MCF 10A (cell line): ENCODE measurements at regions not wholly inside any gene's neighbourhood (a gene's known extent, or its start where the extent isn't known, plus 50 kb on each side); places are given as distances from the start of the nearest gene placed in this dataset.

ENCODE experiments used
- BruUV-seq: library from RNA; stranded (reverse); fragments of 400-500 nt; replicated peaks from 2 replicates; lab custom pipeline; 2021; lab: Mats Ljungman, UMichigan
- CTCF ChIA-PET: fragments of 300-600 bp; sonication (Branson Sonifier 250); formaldehyde crosslinking; extraction: SDS; loops from one replicate; lab custom pipeline; 2021; ENCODE audit warnings: antibody characterized with exemption, inconsistent platforms; lab: Yijun Ruan, JAX
- POLR2A ChIA-PET: fragments of 300-600, 350-650 bp; sonication (Branson Sonifier 250); formaldehyde crosslinking; extraction: SDS; loops from one replicate; lab custom pipeline; 2020; ENCODE audit warnings: antibody characterized with exemption, inconsistent platforms; lab: Yijun Ruan, JAX
- DNase-seq: peaks from one replicate; pipeline ENCODE4 v3.0.0-alpha.2; 2018; ENCODE audit not compliant: unreplicated experiment
- H3K27ac Mint-ChIP-seq: one replicate; pipeline ENCODE4 v1.8.0; 2022; ENCODE audit warnings: mild to moderate bottlenecking, low read depth, mixed read lengths; ENCODE audit not compliant: unreplicated experiment
- H3K27me3 Mint-ChIP-seq: one replicate; pipeline ENCODE4 v1.8.0; 2022; ENCODE audit warnings: mixed read lengths; ENCODE audit not compliant: insufficient read depth, unreplicated experiment
- H3K36me3 Mint-ChIP-seq: one replicate; pipeline ENCODE4 v1.8.0; 2022; ENCODE audit warnings: mild to moderate bottlenecking, moderate library complexity, mixed read lengths; ENCODE audit not compliant: insufficient read depth, unreplicated experiment
- H3K4me1 Mint-ChIP-seq: one replicate; pipeline ENCODE4 v1.8.0; 2022; ENCODE audit warnings: mixed read lengths; ENCODE audit not compliant: insufficient read depth, unreplicated experiment
- H3K4me3 Mint-ChIP-seq: one replicate; pipeline ENCODE4 v1.8.0; 2022; ENCODE audit warnings: mild to moderate bottlenecking, moderate library complexity, mixed read lengths; ENCODE audit not compliant: unreplicated experiment
- H3K9me3 Mint-ChIP-seq: one replicate; pipeline ENCODE4 v1.8.0; 2022; ENCODE audit warnings: mixed read lengths; ENCODE audit not compliant: unreplicated experiment
- CTCF ChIP-seq: fragments of 200-600 bp; IDR thresholded peaks from one replicate; pipeline ENCODE4 v1.8.0; 2022; ENCODE audit warnings: antibody characterized with exemption, mild to moderate bottlenecking; ENCODE audit not compliant: unreplicated experiment
- intact Hi-C: fragments of 100-400 bp; cut with micrococcal nuclease; formaldehyde crosslinking; loops from 2 replicates; pipeline ENCODE4 v1.14.1; 2022

- Mint-ChIP-seq H3K36me3 (no peaks in the 10 kb centered on the region), H3K4me3 (no peak overlapping the region), H3K27me3 (no peaks in the 10 kb centered on the region), H3K4me1 (no peaks in the 10 kb centered on the region), H3K9me3 (no peaks in the 10 kb centered on the region), H3K27ac (no peak overlapping the region)
- intact Hi-C loops = no loop called here
- BruUV-seq = no TSS peak
- CTCF ChIA-PET = interaction anchor here (1.5 kb wide), 1 partner anchor 119 kb away, joined by 4 read pairs; no protein-coding TSS in a partner anchor
- DNase-seq = no peak
- POLR2A ChIA-PET = no interaction called here
- no peak for TF ChIP-seq CTCF
Measured at GRCh38 chr13:86090181-86090580, 291.0 kb upstream of the SLITRK6 start.

- BruUV-seq = no TSS peak
- Mint-ChIP-seq H3K27ac (no peak overlapping the region), H3K36me3 (no peaks in the 10 kb centered on the region), H3K4me3 (no peak overlapping the region), H3K9me3 (no peaks in the 10 kb centered on the region), H3K4me1 (no peaks in the 10 kb centered on the region), H3K27me3 (no peaks in the 10 kb centered on the region)
- ChIA-PET CTCF (interaction anchor here (0.7 to 1.3 kb wide), 4 partner anchors 49 to 1584 kb away, joined by 3 to 5 read pairs (median 3); partner anchors contain the start of gene SLITRK5), POLR2A (no interaction called here)
- no peak for TF ChIP-seq CTCF
- intact Hi-C loops = loop anchor here (2.0 to 10.0 kb wide), 3 partner anchors 375 to 1584 kb away; partner anchors contain the start of gene SLITRK5
- DNase-seq = peak; percentile 33
Measured at GRCh38 chr13:86087244-86087643, 288.0 kb upstream of the SLITRK6 start.

- no peak overlapping the region for H3K4me3 Mint-ChIP-seq
- intact Hi-C loops = loop anchor here (1.0 to 10.0 kb wide), 4 partner anchors 376 to 1585 kb away; partner anchors contain the start of gene SLITRK5
- TF ChIP-seq CTCF = peak; percentile 22
- H3K36me3 Mint-ChIP-seq = peaks cover 7% of the 10 kb centered on the region
- H3K9me3 Mint-ChIP-seq = no peaks in the 10 kb centered on the region
- CTCF ChIA-PET = interaction anchor here (1.0 kb wide), 1 partner anchor 14 kb away, joined by 4 read pairs; no protein-coding TSS in a partner anchor
- H3K4me1 Mint-ChIP-seq = peaks cover 6% of the 10 kb centered on the region
- POLR2A ChIA-PET = no interaction called here
- no peak overlapping the region for H3K27ac Mint-ChIP-seq
- no TSS peak for BruUV-seq
- peak; percentile 14 for DNase-seq
- no peaks in the 10 kb centered on the region for H3K27me3 Mint-ChIP-seq
Measured at GRCh38 chr13:86085890-86086289, 286.7 kb upstream of the SLITRK6 start.

GRCh38 chr13:86082121-86082520 is 282.9 kb upstream of the SLITRK6 start:
- intact Hi-C loops = loop anchor here (10.0 kb wide), 1 partner anchor 793 kb away; no protein-coding TSS in a partner anchor
- ChIA-PET POLR2A (no interaction called here), CTCF (no interaction called here)
- BruUV-seq = no TSS peak
- Mint-ChIP-seq H3K36me3 (peaks cover 7% of the 10 kb centered on the region), H3K27me3 (no peaks in the 10 kb centered on the region), H3K4me3 (no peak overlapping the region), H3K9me3 (no peaks in the 10 kb centered on the region), H3K27ac (no peak overlapping the region), H3K4me1 (peaks cover 6% of the 10 kb centered on the region)
- peak; percentile 33 for DNase-seq
- no peak for TF ChIP-seq CTCF
